ENCODE measurements at regions not wholly inside any gene's neighbourhood (a gene's known extent, or its start where the extent isn't known, plus 50 kb on each side); places are given as distances from the start of the nearest gene placed in this dataset.

DNA sequence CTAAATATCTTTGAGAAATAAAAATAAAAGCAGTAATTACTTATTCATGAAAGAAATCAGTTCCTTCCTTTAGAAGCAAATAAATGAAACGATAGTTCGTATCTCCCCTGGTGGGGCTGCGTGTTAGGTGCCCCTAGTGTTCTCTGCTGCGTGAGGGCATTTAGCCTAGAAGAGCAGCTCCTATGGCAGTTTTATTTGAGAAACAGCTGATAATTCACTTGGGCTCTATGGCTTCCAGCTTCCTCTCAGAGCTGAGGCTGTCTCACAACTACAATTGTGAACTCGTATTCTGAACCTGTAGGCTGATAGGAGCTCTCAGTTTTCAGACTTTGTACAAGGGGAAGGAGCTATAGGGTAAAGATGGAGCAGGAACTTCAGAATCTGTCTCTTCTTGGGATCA lies 540.0 kb upstream of the MAP3K7 start:
- Histone ChIP-seq H3K36me3 (ENCODE audit: control insufficient read depth in 4 of 4, insufficient read depth in 4 of 4, low read length in 4 of 4) (no peaks in the 10 kb centered on the region), H3K27me3 (ENCODE audit: control insufficient read depth in 3 of 3, insufficient read depth in 3 of 3, low read length in 2 of 3) (no peaks in the 10 kb centered on the region), H3K4me1 (ENCODE audit: control insufficient read depth in 5 of 5, insufficient read depth in 5 of 5, low read length in 5 of 5) (no peaks in the 10 kb centered on the region), H3K9me3 (ENCODE audit: control insufficient read depth in 4 of 4, insufficient read depth in 3 of 4, low read length in 3 of 4) (peaks cover 0 to 3% (median 0%) of the 10 kb centered on the region in 4 donors), H3K9ac (ENCODE audit: insufficient read depth in 1 of 2, low read length in 2 of 2) (no peak overlapping the region), H3K4me3 (no peak overlapping the region), H3K27ac (ENCODE audit: low read depth in 1 of 2, low read length in 1 of 2) (no peak overlapping the region)
- ATAC-seq (ENCODE audit: insufficient read depth, low FRiP score) (no peak), DNase-seq (no peak)
- TF ChIP-seq, protein P1, sequence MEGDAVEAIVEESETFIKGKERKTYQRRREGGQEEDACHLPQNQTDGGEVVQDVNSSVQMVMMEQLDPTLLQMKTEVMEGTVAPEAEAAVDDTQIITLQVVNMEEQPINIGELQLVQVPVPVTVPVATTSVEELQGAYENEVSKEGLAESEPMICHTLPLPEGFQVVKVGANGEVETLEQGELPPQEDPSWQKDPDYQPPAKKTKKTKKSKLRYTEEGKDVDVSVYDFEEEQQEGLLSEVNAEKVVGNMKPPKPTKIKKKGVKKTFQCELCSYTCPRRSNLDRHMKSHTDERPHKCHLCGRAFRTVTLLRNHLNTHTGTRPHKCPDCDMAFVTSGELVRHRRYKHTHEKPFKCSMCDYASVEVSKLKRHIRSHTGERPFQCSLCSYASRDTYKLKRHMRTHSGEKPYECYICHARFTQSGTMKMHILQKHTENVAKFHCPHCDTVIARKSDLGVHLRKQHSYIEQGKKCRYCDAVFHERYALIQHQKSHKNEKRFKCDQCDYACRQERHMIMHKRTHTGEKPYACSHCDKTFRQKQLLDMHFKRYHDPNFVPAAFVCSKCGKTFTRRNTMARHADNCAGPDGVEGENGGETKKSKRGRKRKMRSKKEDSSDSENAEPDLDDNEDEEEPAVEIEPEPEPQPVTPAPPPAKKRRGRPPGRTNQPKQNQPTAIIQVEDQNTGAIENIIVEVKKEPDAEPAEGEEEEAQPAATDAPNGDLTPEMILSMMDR (IDR thresholded peaks at IDR 0.05; ENCODE audit: control extremely low read depth, extremely low read depth) = no peak
- WGBS, 2 donors = 90 to 94% methylated on average over 5 of the region's 5 CpGs

DNA sequence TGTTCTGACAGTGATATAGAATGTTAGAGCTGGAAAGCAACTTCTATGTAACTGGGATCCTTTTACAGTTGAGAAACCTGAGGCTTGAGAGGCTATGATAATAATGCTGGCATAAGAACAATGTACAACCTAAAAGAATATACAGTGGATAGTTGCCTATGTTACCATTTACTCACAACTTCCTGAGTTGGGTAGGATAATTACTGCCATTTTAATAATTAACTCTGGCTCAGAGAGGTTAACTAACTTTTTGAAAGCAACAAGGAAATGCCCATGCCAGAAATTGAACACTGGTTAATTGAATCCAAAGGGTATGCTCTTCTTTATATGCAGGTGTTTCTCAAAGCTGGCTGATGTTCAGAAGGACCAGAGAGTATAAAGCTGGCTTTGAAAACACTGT lies 530.7 kb upstream of the MAP3K7 start:
- ATAC-seq (ENCODE audit: insufficient read depth, low FRiP score) = no peak
- no peaks in the 10 kb centered on the region for H3K9me3 ChIP-seq (ENCODE audit: control insufficient read depth in 4 of 4, insufficient read depth in 3 of 4, low read length in 3 of 4)
- TF ChIP-seq, protein P1 (IDR thresholded peaks at IDR 0.05; ENCODE audit: control extremely low read depth, extremely low read depth) = no peak
- DNase-seq = no peak
- no peaks in the 10 kb centered on the region for H3K36me3 ChIP-seq (ENCODE audit: control insufficient read depth in 4 of 4, insufficient read depth in 4 of 4, low read length in 4 of 4)
- H3K27me3 ChIP-seq (ENCODE audit: control insufficient read depth in 3 of 3, insufficient read depth in 3 of 3, low read length in 2 of 3) = no peaks in the 10 kb centered on the region
- H3K4me1 ChIP-seq (ENCODE audit: control insufficient read depth in 5 of 5, insufficient read depth in 5 of 5, low read length in 5 of 5) = no peaks in the 10 kb centered on the region
- H3K4me3 ChIP-seq = no peak overlapping the region
- H3K27ac ChIP-seq (ENCODE audit: low read depth in 1 of 2, low read length in 1 of 2) = no peak overlapping the region
- no peak overlapping the region for H3K9ac ChIP-seq (ENCODE audit: insufficient read depth in 1 of 2, low read length in 2 of 2)

DNA sequence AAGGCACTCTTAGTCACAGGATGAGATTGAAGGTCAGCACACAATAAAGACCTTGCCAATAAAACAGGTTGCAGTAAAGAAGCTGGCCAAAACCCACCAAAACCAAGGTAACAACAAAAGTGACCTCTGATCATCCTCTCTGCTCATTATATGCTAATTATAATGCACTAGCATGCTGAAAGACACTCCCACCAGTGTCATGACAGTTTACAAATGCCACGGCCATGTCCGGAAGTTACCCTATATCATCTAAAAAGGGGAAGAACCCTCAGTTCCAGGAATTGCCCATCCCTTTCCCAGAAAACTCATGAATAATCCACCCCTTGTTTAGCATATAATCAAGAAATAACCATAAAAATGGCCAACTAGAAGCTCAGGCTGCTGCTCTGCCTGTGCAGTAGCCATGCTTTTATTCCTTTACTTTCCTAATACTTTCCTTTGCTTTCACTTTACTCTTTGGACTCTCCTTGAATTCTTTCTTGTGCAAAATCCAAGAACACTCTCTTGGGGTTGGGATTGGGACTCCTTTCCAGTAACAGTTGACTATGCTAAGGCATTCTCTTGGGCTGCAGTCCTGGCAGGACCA lies 527.3 kb upstream of the MAP3K7 start:
- no peaks in the 10 kb centered on the region for H3K27me3 ChIP-seq (ENCODE audit: control insufficient read depth in 3 of 3, insufficient read depth in 3 of 3, low read length in 2 of 3)
- H3K4me1 ChIP-seq (ENCODE audit: control insufficient read depth in 5 of 5, insufficient read depth in 5 of 5, low read length in 5 of 5) = no peaks in the 10 kb centered on the region
- 85 to 86% methylated on average over 2 of the region's 2 CpGs for WGBS, 2 donors
- no peaks in the 10 kb centered on the region for H3K9me3 ChIP-seq (ENCODE audit: control insufficient read depth in 4 of 4, insufficient read depth in 3 of 4, low read length in 3 of 4)
- TF ChIP-seq, protein P1 (IDR thresholded peaks at IDR 0.05; ENCODE audit: control extremely low read depth, extremely low read depth) = no peak
- no peak for DNase-seq
- no peak for ATAC-seq (ENCODE audit: insufficient read depth, low FRiP score)
- H3K27ac ChIP-seq (ENCODE audit: low read depth in 1 of 2, low read length in 1 of 2) = no peak overlapping the region
- no peaks in the 10 kb centered on the region for H3K36me3 ChIP-seq (ENCODE audit: control insufficient read depth in 4 of 4, insufficient read depth in 4 of 4, low read length in 4 of 4)
- H3K9ac ChIP-seq (ENCODE audit: insufficient read depth in 1 of 2, low read length in 2 of 2) = no peak overlapping the region
- H3K4me3 ChIP-seq = no peak overlapping the region

DNA sequence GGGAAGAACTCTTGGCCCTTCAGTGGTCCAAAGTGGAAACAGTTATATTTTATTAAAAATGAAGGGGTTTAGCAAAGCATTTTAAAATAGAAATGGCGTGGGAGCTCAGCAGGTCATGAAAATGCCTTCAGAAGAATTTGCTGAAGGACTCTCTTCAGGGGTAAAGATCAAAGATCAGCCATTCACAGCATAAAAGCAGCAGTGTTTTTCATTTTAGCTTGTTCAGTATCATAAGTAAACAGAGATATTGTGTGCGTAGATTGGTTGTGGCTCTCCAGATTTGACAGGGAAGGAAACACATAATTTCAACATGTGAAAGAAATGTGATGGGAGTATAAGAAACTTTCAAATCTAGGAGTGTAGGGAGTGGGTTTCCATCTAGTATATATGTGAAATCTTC lies 519.2 kb upstream of the MAP3K7 start:
- H3K27ac ChIP-seq (ENCODE audit: low read depth in 1 of 2, low read length in 1 of 2) = no peak overlapping the region
- H3K9ac ChIP-seq (ENCODE audit: insufficient read depth in 1 of 2, low read length in 2 of 2) = no peak overlapping the region
- peaks cover 0 to 6% (median 0%) of the 10 kb centered on the region in 5 donors for H3K4me1 ChIP-seq (ENCODE audit: control insufficient read depth in 5 of 5, insufficient read depth in 5 of 5, low read length in 5 of 5)
- H3K27me3 ChIP-seq (ENCODE audit: control insufficient read depth in 3 of 3, insufficient read depth in 3 of 3, low read length in 2 of 3) = no peaks in the 10 kb centered on the region
- TF ChIP-seq, protein P1 (IDR thresholded peaks at IDR 0.05; ENCODE audit: control extremely low read depth, extremely low read depth) = no peak
- no peak for ATAC-seq (ENCODE audit: insufficient read depth, low FRiP score)
- 50 to 76% methylated on average over 2 of the region's 2 CpGs for WGBS, 2 donors
- H3K36me3 ChIP-seq (ENCODE audit: control insufficient read depth in 4 of 4, insufficient read depth in 4 of 4, low read length in 4 of 4) = no peaks in the 10 kb centered on the region
- H3K4me3 ChIP-seq = no peak overlapping the region
- DNase-seq = peak in 2 of 3 donors; percentile 14 to 15
- H3K9me3 ChIP-seq (ENCODE audit: control insufficient read depth in 4 of 4, insufficient read depth in 3 of 4, low read length in 3 of 4) = no peaks in the 10 kb centered on the region

Measured in lung (tissue), 11 donors.